Suprapubic skin (tissue), 3 donors: ENCODE measurements at regions not wholly inside any gene's neighbourhood (a gene's known extent, or its start where the extent isn't known, plus 50 kb on each side); places are given as distances from the start of the nearest gene placed in this dataset.

ENCODE experiments used
- EP300 ChIP-seq: sonication (generic); formaldehyde crosslinking; IDR thresholded peaks from one replicate; pipeline ENCODE4 v1.6.1; 2017; ENCODE audit warnings: antibody characterized with exemption
- TF ChIP-seq, protein P1 (sequence below), 2 donors: fragments of 200-600 bp in 1 of 2; fragments of 450-650 bp in 1 of 2; sonication (generic) in 1 of 2; IDR thresholded peaks; one replicate each; pipeline ENCODE4 v1.5.1; 2016 to 2019; ENCODE audit warnings: antibody characterized with exemption in 2 of 2, mild to moderate bottlenecking in 1 of 2, moderate library complexity in 1 of 2

DNA sequence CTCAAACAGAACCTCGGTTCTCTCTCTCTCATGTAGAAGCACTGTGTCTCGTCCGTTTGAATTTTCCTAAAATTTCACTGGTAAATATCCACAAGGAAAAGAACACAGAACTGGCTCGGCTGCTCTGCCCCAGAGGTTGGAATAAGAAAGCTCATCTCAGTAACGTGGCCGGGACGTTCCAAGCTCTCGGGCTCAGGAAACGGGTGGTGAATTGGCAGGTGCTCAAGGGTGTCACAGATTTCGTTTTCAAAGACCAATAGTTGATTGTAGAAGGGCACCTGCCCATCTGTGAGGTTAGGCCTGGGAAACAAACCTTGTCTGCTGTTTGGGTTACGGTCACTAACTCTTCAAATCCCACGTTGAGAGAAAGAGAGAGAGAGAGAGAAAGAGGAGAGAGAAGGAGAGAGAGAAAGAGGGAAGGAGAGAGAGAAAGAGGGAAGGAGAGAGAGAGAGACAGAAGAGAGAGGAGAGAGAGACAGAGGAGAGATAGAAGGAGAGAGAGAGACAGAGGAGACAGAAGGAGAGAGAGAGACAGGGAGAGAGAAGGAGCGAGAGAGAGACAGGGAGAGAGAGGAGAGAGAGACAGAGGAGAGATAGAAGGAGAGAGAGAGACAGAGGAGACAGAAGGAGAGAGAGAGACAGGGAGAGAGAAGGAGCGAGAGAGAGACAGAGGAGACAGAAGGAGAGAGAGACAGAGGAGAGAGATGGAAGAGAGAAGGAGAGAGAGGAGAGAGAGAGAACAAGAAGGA lies 106.6 kb downstream of the CRLF2 start:
- no peak for TF ChIP-seq EP300
- TF ChIP-seq, protein P1, sequence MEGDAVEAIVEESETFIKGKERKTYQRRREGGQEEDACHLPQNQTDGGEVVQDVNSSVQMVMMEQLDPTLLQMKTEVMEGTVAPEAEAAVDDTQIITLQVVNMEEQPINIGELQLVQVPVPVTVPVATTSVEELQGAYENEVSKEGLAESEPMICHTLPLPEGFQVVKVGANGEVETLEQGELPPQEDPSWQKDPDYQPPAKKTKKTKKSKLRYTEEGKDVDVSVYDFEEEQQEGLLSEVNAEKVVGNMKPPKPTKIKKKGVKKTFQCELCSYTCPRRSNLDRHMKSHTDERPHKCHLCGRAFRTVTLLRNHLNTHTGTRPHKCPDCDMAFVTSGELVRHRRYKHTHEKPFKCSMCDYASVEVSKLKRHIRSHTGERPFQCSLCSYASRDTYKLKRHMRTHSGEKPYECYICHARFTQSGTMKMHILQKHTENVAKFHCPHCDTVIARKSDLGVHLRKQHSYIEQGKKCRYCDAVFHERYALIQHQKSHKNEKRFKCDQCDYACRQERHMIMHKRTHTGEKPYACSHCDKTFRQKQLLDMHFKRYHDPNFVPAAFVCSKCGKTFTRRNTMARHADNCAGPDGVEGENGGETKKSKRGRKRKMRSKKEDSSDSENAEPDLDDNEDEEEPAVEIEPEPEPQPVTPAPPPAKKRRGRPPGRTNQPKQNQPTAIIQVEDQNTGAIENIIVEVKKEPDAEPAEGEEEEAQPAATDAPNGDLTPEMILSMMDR (IDR thresholded peaks at IDR 0.05) = no peak
